Erythroblast (primary cell): ENCODE measurements at regions not wholly inside any gene's neighbourhood (a gene's known extent, or its start where the extent isn't known, plus 50 kb on each side); places are given as distances from the start of the nearest gene placed in this dataset.

Experiments
- GATA1 ChIP-seq: IDR thresholded peaks from 2 replicates; pipeline ENCODE4 v1.6.1; 2011; ENCODE audit warnings: low read depth, mild to moderate bottlenecking, control low read depth, low read length, moderate library complexity
- POLR2A ChIP-seq: IDR thresholded peaks from 2 replicates; pipeline ENCODE4 v1.6.1; 2011; ENCODE audit warnings: mild to moderate bottlenecking, low read length

GRCh38 chr14:65279958-65280357 is 132.6 kb upstream of the FUT8 start:
- TF ChIP-seq POLR2A (no peak), GATA1 (no peak)
